ENCODE measurements at regions not wholly inside any gene's neighbourhood (a gene's known extent, or its start where the extent isn't known, plus 50 kb on each side); places are given as distances from the start of the nearest gene placed in this dataset.

GRCh38 chr4:184879271-184879670 is 53.5 kb upstream of the ACSL1 start:
- no peak for DNase-seq (ENCODE audit: low spot score in 2 of 2)
- no peak for FAIRE-seq

DNA sequence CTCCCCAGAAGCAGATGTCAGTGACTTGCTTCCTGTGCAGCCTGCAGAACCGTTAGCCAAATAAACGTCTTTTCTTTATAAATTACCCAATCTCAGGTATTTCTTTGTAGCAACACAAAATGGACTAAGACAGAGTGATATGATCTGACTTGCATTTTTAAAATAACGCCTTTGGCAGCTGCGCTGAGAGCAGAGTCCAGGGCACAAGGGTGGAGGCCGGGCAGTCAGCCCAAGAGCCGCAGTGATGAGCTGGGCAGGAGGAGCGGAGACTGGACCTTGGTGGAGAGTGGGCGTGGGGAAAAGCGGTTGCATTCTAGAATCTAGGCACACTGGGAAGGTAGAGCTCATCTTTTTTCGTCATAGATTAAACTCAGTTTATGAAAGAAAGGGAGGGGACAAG is 56.5 kb upstream of the ACSL1 start:
- no peak for FAIRE-seq

GRCh38 chr4:184883024-184883423 is 57.3 kb upstream of the ACSL1 start:
- FAIRE-seq (no peak), DNase-seq (ENCODE audit: low spot score in 2 of 2) (no peak)

More for the DNA sequence above, 56.5 kb upstream of the ACSL1 start:
- no peak for DNase-seq (ENCODE audit: low spot score in 2 of 2)

DNA sequence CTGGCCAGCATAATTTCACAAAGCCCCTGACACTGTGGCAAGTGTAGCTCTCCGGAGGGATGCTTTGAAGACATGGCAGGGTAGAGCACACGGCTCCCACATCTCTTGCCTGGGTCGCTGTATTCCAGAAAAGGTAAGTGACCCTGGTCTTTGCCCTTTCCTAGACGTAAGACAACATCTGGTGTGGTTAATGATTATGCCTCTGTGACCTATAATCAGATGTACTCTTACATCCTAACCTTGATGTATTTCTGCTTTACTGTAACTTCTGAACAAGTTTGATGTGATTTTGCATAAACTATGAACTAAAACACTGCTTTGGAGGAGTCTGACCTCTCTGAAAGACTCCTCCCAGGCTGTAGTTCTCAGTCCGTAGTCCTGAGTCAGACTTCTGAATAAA is 59.1 kb upstream of the ACSL1 start:
- DNase-seq (ENCODE audit: low spot score in 2 of 2) (no peak), FAIRE-seq (no peak)

- FAIRE-seq = no peak
- DNase-seq (ENCODE audit: low spot score in 2 of 2) = no peak
Measured at GRCh38 chr4:184885602-184886001, 59.8 kb upstream of the ACSL1 start.

- no peak for FAIRE-seq
- no peak for DNase-seq (ENCODE audit: low spot score in 2 of 2)
Measured at GRCh38 chr4:184887333-184887732, 61.6 kb upstream of the ACSL1 start.

- DNase-seq (ENCODE audit: low spot score in 2 of 2) (no peak), FAIRE-seq (no peak)
Measured at GRCh38 chr4:184887947-184888346, 62.2 kb upstream of the ACSL1 start.

DNA sequence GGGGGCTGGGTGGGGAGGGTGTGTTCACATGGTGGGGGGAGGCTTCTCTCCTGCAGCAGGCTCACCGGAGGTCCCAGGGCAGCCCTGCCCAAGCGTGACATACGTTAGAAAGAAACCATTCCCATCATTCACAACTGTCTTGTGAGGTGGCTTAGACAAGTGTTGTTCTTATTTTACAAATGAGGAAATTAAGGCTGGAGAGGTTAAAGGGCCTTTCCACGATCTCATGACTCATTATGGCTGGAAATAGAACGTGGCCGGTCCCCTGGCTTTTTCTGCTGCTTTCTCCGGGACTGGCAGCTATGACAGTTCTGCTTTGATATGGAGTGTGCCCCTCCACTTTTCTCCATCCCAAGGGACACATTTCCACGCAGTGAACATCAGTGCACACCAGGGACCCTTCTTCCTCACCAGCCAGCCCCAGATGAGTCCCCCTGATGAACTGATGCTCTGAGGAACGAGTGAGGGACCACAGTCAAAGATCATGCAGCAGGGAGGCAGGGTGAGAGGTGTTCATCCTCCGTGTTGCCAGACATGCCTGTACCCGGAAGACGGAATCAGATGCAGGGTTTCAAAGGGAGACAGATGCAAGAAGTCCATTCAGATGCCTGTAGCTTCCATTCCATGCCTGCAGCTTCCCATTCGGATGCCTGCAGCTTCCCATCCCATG is 64.0 kb upstream of the ACSL1 start:
- no peak for DNase-seq (ENCODE audit: low spot score in 2 of 2)
- no peak for FAIRE-seq

DNA sequence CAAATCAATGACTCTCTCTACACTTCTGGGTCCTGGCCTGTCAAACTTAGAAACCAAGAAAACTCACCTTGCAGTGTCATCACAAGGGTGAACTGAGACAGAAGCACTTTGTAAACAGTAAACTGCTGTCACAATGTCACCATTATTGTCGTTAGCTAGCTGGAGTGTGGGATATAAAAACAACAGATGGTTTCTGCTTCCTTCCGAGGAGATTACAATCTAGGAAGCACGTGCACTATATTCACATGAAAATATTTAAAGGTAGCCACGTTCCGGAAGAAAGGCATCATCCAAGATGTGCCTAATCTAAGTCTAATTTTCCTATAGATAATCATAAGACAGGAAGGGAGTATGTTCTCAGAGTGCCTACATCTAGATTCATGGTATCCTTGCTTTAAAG is 64.7 kb upstream of the ACSL1 start:
- FAIRE-seq (no peak), DNase-seq (ENCODE audit: low spot score in 2 of 2) (no peak)

DNA sequence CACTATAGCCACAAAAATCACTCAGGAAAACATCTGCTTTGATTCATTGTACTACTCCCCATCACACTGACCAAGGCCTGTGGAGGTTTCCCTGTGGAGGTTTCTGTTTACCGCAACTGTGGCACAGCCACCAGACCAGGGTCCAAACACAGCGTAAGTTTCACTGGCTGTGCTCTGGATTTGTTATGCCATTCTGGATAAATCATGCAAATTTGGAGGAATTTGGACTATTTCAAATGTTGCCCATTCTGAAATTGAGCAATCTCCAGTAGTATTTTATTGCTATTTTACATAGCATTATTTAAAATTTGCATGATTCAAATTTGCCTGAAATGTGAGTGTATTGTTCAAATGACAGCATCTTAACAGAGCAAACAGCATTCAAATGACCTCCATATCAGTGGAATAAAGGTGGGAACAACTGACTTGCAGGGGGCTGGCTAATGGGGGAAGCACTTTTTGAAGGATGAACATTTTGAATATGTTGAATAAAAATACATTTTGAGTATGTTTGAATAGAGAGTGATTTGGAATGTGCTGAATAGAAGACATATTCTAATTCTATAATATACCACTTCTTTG is 66.1 kb upstream of the ACSL1 start:
- DNase-seq (ENCODE audit: low spot score in 2 of 2) (no peak), FAIRE-seq (no peak)

- FAIRE-seq (no peak), DNase-seq (ENCODE audit: low spot score in 2 of 2) (no peak)
Measured at GRCh38 chr4:184892999-184893398, 67.2 kb upstream of the ACSL1 start.

DNA sequence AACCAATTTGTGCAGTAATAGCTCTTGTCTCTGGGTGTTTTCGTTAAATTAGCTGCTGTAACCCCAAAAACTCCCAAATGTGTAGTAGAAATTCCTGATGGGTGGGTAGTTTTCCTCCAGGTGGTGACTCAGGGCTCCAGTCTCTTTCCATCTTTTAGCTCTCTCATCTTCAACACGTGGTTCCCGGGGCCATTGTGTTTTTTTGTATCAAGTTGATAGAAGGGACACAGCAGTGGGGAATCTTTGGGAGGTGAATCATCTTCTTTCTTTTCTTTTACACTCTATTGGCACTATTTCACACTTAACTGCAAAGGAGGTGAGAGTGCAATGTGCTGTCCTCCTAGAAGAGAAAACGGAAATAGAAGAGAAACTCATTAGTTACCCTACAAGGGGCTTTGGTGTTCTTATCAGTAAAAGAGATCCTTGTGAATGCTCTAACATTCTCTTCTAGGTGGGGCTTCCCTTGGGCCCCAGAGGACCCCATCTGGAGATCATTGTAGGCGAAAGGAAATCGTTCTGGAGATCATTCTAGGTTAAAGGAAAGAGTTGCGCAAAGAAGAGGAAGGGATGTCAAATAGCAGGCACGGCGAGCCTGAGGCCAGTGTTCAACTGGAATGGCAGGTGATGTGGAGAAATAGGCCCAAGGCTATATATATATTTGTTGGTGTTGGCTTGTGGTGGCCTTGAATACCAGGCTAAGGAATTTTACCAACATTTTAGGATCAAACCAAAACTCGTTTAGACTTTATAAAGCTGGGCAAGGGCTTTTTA is 68.2 kb upstream of the ACSL1 start:
- no peak for FAIRE-seq

GRCh38 chr4:184895012-184895695 is 69.4 kb upstream of the ACSL1 start:
- FAIRE-seq (no peak), DNase-seq (ENCODE audit: low spot score in 2 of 2) (no peak)

More for the DNA sequence above, 68.2 kb upstream of the ACSL1 start:
- no peak for DNase-seq (ENCODE audit: low spot score in 2 of 2)

- no peak for DNase-seq (ENCODE audit: low spot score in 2 of 2)
- no peak for FAIRE-seq
Measured at GRCh38 chr4:184896868-184897715, 71.3 kb upstream of the ACSL1 start.

- FAIRE-seq (no peak), DNase-seq (ENCODE audit: low spot score in 2 of 2) (no peak)
Measured at GRCh38 chr4:184897895-184898294, 72.1 kb upstream of the ACSL1 start.

DNA sequence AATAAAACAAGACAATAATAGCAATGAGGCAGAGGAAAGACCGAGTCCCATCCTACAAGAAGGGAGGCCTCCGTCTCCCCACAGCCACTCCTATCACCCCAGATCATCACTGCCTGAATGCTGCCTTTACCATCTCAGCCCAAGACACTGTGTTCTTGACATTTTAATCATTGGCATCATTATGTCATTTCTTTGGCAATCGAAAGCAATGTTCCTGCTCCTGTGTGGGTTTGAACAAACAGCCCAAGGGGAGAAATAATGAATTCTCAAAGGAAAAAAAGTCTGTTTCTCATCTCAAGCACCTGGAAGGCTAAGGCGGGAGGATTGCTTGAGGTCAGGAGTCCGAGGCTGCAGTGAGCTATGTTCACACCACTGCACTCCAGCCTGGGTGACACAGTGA is 73.0 kb upstream of the ACSL1 start:
- FAIRE-seq (no peak), DNase-seq (ENCODE audit: low spot score in 2 of 2) (no peak)

- FAIRE-seq = no peak
- DNase-seq (ENCODE audit: low spot score in 2 of 2) = no peak
Measured at GRCh38 chr4:184899261-184900134, 73.7 kb upstream of the ACSL1 start.

DNA sequence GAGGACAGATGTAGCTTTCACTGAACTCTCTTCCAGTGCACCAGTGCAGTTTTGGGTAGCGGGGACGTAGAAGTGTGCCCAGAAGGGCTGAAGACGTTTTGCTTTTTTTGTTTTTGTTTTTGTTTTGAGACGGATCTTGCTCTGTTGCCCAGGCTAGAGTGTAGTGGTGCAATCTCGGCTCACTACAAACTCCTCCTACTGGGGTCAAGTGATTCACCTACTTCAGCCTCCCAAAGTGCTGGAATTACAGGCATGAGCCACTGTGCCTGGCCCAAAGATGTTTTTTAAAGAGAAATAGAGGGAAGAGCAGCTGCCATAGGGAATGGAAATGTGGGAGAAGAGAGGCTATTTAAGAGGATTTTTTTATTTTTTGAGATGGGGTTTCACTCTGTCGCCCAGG is 74.4 kb upstream of the ACSL1 start:
- FAIRE-seq (no peak), DNase-seq (ENCODE audit: low spot score in 2 of 2) (no peak)

- no peak for DNase-seq (ENCODE audit: low spot score in 2 of 2)
- no peak for FAIRE-seq
Measured at GRCh38 chr4:184902550-184902949, 76.8 kb upstream of the ACSL1 start.

Measured in frontal cortex (tissue), 3 donors.